ENCODE measurements at regions not wholly inside any gene's neighbourhood (a gene's known extent, or its start where the extent isn't known, plus 50 kb on each side); places are given as distances from the start of the nearest gene placed in this dataset.
"Not testable (repeated sequence)": the region's sequence is repeated elsewhere in the genome, so short reads cannot be mapped to it uniquely, and the experiment has no call there.

- H3K4me1 Mint-ChIP-seq (ENCODE audit: low read depth, unreplicated experiment); BruUV-seq (replicated peaks); H3K36me3 Mint-ChIP-seq (ENCODE audit: insufficient read depth, unreplicated experiment); POLR2A ChIA-PET; H3K27me3 Mint-ChIP-seq (ENCODE audit: insufficient read depth, unreplicated experiment); intact Hi-C loops (cut with micrococcal nuclease; ENCODE audit: unreplicated experiment); CTCF ChIA-PET; H3K36me3 ChIP-seq (ENCODE audit: control insufficient read depth, insufficient read depth, low read length); H3K4me3 ChIP-seq (ENCODE audit: low read depth, low read length); H3K9me3 Mint-ChIP-seq (ENCODE audit: unreplicated experiment); H3K4me3 Mint-ChIP-seq (ENCODE audit: unreplicated experiment); H3K9me3 ChIP-seq; H3K27ac Mint-ChIP-seq (ENCODE audit: unreplicated experiment); DNase-seq; H3K4me1 ChIP-seq; H3K27me3 ChIP-seq (replicated peaks; ENCODE audit: control insufficient read depth, insufficient read depth, low read length): not testable (repeated sequence)
These were observed 93.2 kb downstream of the CYLC1 start for GRCh38 chrX:83954116-83954515.

GRCh38 chrX:83966347-83966746, 105.4 kb downstream of the CYLC1 start:
- POLR2A ChIA-PET, result no interaction called here
- H3K27ac Mint-ChIP-seq (ENCODE audit: unreplicated experiment), result no peak overlapping the region
- CTCF ChIA-PET, result no interaction called here
- H3K4me1 Mint-ChIP-seq (ENCODE audit: low read depth, unreplicated experiment), result no peaks in the 10 kb centered on the region
- H3K27me3 ChIP-seq (replicated peaks; ENCODE audit: control insufficient read depth, insufficient read depth, low read length), result no peaks in the 10 kb centered on the region
- H3K4me1 ChIP-seq, result no peaks in the 10 kb centered on the region
- no peak overlapping the region for H3K4me3 ChIP-seq (ENCODE audit: low read depth, low read length)
- DNase-seq, result peak in 1 of 2 experiments; percentile 0
- H3K36me3 Mint-ChIP-seq (ENCODE audit: insufficient read depth, unreplicated experiment), result no peaks in the 10 kb centered on the region
- H3K36me3 ChIP-seq (ENCODE audit: control insufficient read depth, insufficient read depth, low read length), result no peaks in the 10 kb centered on the region
- no peaks in the 10 kb centered on the region for H3K9me3 ChIP-seq
- no peaks in the 10 kb centered on the region for H3K27me3 Mint-ChIP-seq (ENCODE audit: insufficient read depth, unreplicated experiment)
- no peak overlapping the region for H3K4me3 Mint-ChIP-seq (ENCODE audit: unreplicated experiment)
- H3K9me3 Mint-ChIP-seq (ENCODE audit: unreplicated experiment), result peaks cover 17% of the 10 kb centered on the region
- intact Hi-C loops (cut with micrococcal nuclease; ENCODE audit: unreplicated experiment), result no loop called here
- no TSS peak for BruUV-seq (replicated peaks)
- TF ChIP-seq CTCF (IDR thresholded peaks at IDR 0.05; ENCODE audit: insufficient read depth in 1 of 2, low read depth in 1 of 2, low read length in 1 of 2, severe bottlenecking in 1 of 2, unreplicated experiment in 1 of 2), result no peak

- POLR2A ChIA-PET, result no interaction called here
- Mint-ChIP-seq H3K27me3 (ENCODE audit: insufficient read depth, unreplicated experiment) (no peaks in the 10 kb centered on the region), H3K4me3 (ENCODE audit: unreplicated experiment) (no peak overlapping the region), H3K9me3 (ENCODE audit: unreplicated experiment) (peaks cover 9% of the 10 kb centered on the region), H3K36me3 (ENCODE audit: insufficient read depth, unreplicated experiment) (no peaks in the 10 kb centered on the region), H3K4me1 (ENCODE audit: low read depth, unreplicated experiment) (no peaks in the 10 kb centered on the region), H3K27ac (ENCODE audit: unreplicated experiment) (no peak overlapping the region)
- Histone ChIP-seq H3K4me3 (ENCODE audit: low read depth, low read length) (no peak overlapping the region), H3K27me3 (replicated peaks; ENCODE audit: control insufficient read depth, insufficient read depth, low read length) (no peaks in the 10 kb centered on the region), H3K4me1 (no peaks in the 10 kb centered on the region), H3K36me3 (ENCODE audit: control insufficient read depth, insufficient read depth, low read length) (no peaks in the 10 kb centered on the region), H3K9me3 (no peaks in the 10 kb centered on the region)
- no peak for DNase-seq
- no TSS peak for BruUV-seq (replicated peaks)
- intact Hi-C loops (cut with micrococcal nuclease; ENCODE audit: unreplicated experiment), result no loop called here
- CTCF ChIA-PET, result no interaction called here
- TF ChIP-seq CTCF (IDR thresholded peaks at IDR 0.05; ENCODE audit: insufficient read depth in 1 of 2, low read depth in 1 of 2, low read length in 1 of 2, severe bottlenecking in 1 of 2, unreplicated experiment in 1 of 2), result no peak
These were observed 124.0 kb downstream of the CYLC1 start for GRCh38 chrX:83984961-83985360.

GRCh38 chrX:83990178-83990577, 129.2 kb downstream of the CYLC1 start:
- H3K4me3 ChIP-seq (ENCODE audit: low read depth, low read length); intact Hi-C loops (cut with micrococcal nuclease; ENCODE audit: unreplicated experiment); H3K9me3 Mint-ChIP-seq (ENCODE audit: unreplicated experiment); H3K27me3 Mint-ChIP-seq (ENCODE audit: insufficient read depth, unreplicated experiment); DNase-seq; POLR2A ChIA-PET; BruUV-seq (replicated peaks); H3K4me3 Mint-ChIP-seq (ENCODE audit: unreplicated experiment); H3K27ac Mint-ChIP-seq (ENCODE audit: unreplicated experiment); H3K27me3 ChIP-seq (replicated peaks; ENCODE audit: control insufficient read depth, insufficient read depth, low read length); H3K9me3 ChIP-seq; H3K4me1 ChIP-seq; H3K36me3 Mint-ChIP-seq (ENCODE audit: insufficient read depth, unreplicated experiment); CTCF ChIA-PET; H3K36me3 ChIP-seq (ENCODE audit: control insufficient read depth, insufficient read depth, low read length); H3K4me1 Mint-ChIP-seq (ENCODE audit: low read depth, unreplicated experiment): not testable (repeated sequence)
